Heart left ventricle (tissue), 13 donors: ENCODE measurements at regions not wholly inside any gene's neighbourhood (a gene's known extent, or its start where the extent isn't known, plus 50 kb on each side); places are given as distances from the start of the nearest gene placed in this dataset.

Experiments used
- CTCF ChIP-seq, 12 donors: fragments of 200-600 bp; sonication (generic) in 4 of 12; IDR thresholded peaks; one replicate each; pipeline versions ENCODE4 v1.5.0 to v1.8.0; 2018 to 2022; ENCODE audit warnings: antibody characterized with exemption in 12 of 12, mild to moderate bottlenecking in 5 of 12
- POLR2A ChIP-seq, 2 donors: fragments of 450-650 bp; IDR thresholded peaks; one replicate each; pipeline ENCODE4 v1.6.1; 2017; ENCODE audit warnings: antibody characterized with exemption in 2 of 2, mild to moderate bottlenecking in 2 of 2, moderate library complexity in 2 of 2
- donor health status: ischemic (EF 13 %, LVEDD 7.1; RV severe dilation, severe dysfunction).
- donor health status: DM: no; HTN: yes; CAD: no.
- donor health status: DM: no; HTN: no; CAD: no.
- donor health status: ischemic (EF 25% LVEDD 6.9; RV normal size, moderate dysfunction).
- donor health status: ischemic (EF 25% LVEDD 5.7; RV mildly dilated, moderate dysfunction).
- donor health status: ischemic (EF 35%, LVEDD 5.7; RV mildly dilated, moderate dysfunction).
- donor health status: nonischemic (EF 11% LVEDD 7.7; RV severe dilation, severe dysfunction).
- donor health status: DM: yes; HTN: yes; CAD: no.
- donor health status: PGD.
- donor health status: ischemic (EF 29% LVEDD 5.4; RV normal size, mild dysfunction).
- donor health status: nonischemic (EF 23%, LVEDD 6.1; RV moderate dilation, normal function).

DNA sequence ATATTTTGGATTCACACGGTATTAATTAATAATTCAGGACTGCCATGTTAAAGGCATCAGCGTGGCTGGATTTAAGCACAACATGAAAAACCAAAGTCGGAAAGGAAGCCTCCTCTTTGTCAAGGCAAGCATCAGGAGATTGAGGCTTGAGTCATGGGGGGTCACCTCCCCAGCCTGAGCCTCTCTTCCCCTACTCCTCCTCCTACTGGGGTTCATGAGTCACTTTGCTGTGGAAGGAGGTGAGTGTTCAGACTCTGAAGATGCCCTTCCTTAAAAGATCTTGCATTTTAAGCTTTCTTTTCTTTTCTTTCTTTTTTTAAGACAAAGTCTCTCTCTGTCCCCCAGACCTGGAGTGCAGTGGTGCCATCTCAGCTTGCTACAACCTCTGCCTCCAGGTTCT, 235.3 kb upstream of the USP9Y start:
- TF ChIP-seq CTCF (IDR thresholded peaks at IDR 0.05) = no peak
- no peak for TF ChIP-seq POLR2A (IDR thresholded peaks at IDR 0.05)
